GM23248 (cell line): ENCODE measurements at regions not wholly inside any gene's neighbourhood (a gene's known extent, or its start where the extent isn't known, plus 50 kb on each side); places are given as distances from the start of the nearest gene placed in this dataset.

Source experiments
- EZH2 ChIP-seq: fragments of 200-600 bp; sonication (generic); IDR thresholded peaks from 2 replicates; pipeline ENCODE4 v1.6.1; 2018; ENCODE audit warnings: antibody characterized with exemption, mild to moderate bottlenecking; ENCODE audit not compliant: insufficient read depth, poor library complexity, severe bottlenecking
- EZH2phosphoT487 ChIP-seq: fragments of 200-600 bp; sonication (generic); IDR thresholded peaks from 2 replicates; pipeline ENCODE4 v1.6.1; 2018; ENCODE audit warnings: antibody characterized with exemption, moderate library complexity, mild to moderate bottlenecking, low read depth; ENCODE audit not compliant: insufficient read depth

DNA sequence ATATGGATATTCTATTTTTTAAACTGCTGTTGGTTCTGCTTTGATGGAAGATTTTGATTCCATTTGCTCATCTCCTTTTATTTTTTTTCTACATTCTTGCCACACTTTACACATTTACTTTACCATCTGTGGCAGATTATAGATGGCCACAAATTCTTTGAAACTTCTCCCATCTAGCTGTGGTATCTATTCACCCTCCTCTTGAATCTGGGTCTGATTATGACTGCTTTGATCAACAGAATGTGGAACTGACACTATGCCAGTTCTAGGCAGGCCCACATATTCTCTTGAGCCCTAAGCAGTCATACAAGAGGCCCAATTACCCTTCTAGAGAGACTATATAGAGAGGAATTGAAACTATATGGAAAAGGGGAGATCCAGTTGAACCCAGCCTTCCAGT lies 439.0 kb upstream of the PTGER4 start:
- TF ChIP-seq EZH2 (no peak), EZH2phosphoT487 (no peak)
